Activated gamma-delta T cell treated with Interleukin-2 at 50 U/mL for 16 hours (primary cell): ENCODE measurements at regions not wholly inside any gene's neighbourhood (a gene's known extent, or its start where the extent isn't known, plus 50 kb on each side); places are given as distances from the start of the nearest gene placed in this dataset.

Experiments used
- DNase-seq: peaks from one replicate; pipeline ENCODE4 v3.0.0-alpha.2; 2020

GRCh38 chr5:56360816-56361215 is 127.7 kb upstream of the ANKRD55 start:
- no peak for DNase-seq

GRCh38 chr5:56359809-56360685 is 126.9 kb upstream of the ANKRD55 start:
- no peak for DNase-seq

DNA sequence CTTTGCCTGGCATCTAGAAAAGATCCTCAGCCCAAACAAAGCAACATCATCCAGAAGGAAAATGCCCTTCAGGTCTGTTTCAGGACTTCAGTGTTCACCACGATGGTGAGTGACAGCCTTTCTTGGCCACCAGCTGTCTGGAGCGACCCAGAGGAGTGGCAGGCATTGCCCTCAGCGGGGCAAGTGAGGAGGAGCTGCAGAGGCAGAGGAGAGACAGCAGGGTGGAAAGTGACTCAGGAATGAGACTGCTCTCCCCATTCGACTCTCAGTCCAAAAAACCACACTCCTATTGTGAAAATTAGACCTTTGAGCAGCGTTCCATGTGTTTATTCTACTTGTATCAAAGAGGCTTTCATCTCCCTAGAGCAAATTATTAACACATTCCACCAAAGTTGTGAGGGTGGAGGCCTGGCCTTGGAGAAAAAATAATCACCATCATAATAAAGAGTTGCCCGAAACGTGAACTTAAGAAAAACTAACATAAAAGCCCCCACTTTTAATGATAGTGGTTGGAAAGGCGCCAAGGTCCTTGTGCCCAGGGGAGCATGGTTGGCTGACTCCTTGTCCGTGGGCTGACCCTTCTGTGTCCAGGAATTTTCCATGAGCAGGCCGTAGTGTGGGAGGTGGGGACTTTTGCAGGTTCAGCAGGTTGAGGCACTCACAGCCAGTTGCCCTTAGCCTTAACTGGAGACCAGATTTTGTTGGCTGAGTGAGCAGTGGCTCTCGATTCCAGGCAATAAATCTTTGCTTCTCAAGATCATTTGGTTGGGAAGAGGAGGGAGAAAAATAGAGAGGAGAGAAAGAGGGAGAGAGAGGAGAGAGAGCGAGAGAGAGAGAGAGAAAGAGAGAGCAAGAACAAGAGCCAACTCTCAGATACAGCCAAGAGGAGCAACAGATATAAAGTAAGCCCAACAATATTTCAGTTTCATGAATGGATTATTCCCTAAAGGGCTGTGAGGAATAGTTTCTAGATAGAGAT is 125.9 kb upstream of the ANKRD55 start:
- no peak for DNase-seq

DNA sequence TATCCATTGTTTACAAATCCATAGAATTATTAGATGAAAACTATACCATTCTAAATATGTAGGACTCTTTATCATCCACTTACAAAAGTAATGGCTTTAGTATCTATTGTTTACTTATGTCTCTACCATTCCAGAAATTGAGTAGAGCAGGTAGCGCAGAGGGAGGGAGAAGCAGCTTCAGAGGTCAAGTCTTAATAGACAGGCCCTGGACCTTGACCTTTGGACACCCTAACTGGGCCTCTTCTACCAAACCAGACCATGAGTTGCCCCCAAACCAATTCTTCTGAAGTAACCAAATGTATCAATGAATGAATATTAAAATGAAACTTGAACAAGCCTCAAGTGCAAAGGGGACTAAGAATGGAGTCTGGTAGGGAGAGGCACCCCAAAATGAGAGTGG is 124.9 kb upstream of the ANKRD55 start:
- DNase-seq, result no peak

- no peak for DNase-seq
Observed at GRCh38 chr5:56357426-56357825, 124.3 kb upstream of the ANKRD55 start.

DNA sequence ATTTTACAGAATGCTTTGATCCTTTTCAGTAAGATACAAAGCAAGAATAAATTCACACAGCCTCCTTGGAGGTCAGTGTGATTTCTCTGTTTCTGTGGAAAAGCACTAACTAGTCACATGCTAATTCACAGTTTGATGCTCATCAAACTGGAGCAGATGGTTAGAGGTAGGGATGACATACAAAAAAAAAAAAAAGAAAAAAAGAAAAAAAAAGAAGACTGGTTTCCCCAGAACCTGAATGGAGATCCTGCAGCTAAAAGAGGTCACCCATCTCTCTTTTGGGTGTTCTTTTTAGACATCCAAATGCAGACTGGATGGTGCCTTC is 123.7 kb upstream of the ANKRD55 start:
- no peak for DNase-seq

- no peak for DNase-seq
Observed at GRCh38 chr5:56356121-56356835, 123.1 kb upstream of the ANKRD55 start.

DNA sequence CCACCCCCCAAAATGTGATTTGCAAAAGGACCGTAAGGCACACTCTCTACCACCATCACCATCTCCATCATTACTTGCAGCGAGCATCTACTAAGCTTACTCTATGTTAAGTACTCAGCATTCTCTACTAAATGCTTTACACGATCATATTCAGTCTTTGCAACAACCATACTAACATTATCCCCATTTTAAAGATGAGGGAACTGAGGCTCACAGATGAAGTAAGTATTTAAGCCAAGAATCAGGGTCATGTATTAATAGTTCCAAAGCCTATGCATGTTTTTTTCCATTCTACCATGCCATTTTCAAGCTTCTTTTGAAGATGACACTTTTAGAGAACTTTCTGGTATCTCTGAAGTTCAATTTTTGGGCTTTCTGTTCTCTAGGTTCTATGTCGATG is 121.7 kb upstream of the ANKRD55 start:
- no peak for DNase-seq

DNA sequence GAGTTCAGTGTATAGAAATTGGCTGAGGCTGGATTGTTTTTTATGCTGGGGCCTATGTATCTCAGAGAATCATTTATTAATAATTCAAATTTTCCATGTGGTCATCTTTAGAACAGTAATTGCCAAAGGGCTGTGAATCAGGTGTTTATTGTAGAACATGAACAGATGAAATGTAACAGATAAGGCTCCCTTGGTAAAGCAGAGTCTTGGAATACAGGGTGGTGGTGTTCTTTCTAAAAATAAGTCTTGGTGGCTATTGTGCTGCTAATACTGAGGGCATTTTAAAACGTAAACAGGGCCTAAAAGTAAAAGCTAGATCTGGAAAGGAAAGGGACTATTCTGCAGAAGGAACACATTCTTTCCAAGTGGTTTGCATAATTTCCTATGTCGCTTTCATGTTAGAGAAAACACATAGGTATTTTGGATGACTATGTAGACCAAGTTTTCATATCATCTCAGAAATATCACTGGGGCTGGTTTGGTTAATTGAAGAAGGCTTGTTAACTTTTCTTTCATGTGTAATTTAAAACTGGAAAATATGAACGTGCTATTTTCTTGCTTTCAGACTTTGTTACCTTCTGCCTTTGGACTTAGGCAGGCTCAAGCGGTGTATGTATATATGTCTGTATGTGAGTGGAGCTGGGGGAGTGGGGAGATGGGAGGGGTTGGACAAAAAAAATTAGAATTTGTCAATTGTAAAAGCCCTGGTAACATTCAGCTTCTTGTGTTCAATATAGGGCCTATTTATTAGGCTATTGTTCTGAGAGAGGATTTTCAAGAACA is 119.9 kb upstream of the ANKRD55 start:
- no peak for DNase-seq

DNA sequence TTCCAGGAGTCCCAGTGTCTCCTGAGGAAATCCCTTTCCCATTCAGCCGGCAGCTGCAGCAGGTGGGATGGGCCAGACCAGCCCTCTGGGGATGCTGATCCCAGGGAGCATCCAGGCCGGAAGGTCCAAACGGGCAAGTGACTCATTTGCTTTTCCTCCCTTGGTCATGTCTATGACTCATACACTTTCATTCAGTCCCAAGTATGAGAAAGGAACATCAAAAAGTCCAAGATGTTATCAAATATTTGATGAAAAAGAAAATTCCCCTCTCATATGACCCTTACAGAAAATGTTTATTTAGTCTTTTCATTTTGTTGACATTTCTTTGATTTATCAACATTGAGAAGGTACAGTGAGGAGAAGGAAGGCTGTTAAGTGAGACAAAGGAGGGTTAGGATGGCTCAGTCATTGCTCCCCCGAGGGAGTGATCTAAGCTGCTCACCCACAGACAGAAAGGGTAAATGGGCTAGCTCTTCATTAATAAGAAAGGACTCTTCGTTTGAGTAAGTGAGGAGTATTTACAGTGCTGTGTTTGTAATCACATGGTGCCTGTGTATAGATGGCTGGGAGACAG is 117.6 kb upstream of the ANKRD55 start:
- DNase-seq, result no peak

GRCh38 chr5:56350011-56350596 is 117.0 kb upstream of the ANKRD55 start:
- no peak for DNase-seq

- DNase-seq, result no peak
Observed at GRCh38 chr5:56349461-56349860, 116.3 kb upstream of the ANKRD55 start.

GRCh38 chr5:56346741-56347535 is 113.8 kb upstream of the ANKRD55 start:
- no peak for DNase-seq

- DNase-seq, result no peak
Observed at GRCh38 chr5:56346044-56346710, 113.0 kb upstream of the ANKRD55 start.

DNA sequence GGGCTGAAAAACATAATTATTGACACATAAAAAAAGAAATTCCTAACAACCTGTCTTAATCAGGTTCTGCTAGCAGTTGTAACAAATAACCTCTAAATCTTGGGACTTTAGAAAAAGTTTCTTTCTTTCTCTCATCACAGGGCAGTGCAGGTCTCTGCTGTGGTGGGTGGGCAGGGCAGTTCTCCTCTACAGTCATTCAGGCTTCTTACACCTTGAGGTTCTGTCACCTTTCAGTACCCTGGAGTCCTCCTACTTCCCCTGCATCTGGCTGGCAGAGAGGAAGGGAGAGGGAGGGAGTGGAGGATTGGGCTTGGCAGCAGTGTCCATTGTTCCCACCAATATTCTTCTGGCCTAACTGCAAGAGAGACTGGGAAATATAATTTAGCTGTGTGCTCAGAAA is 112.2 kb upstream of the ANKRD55 start:
- DNase-seq, result no peak

DNA sequence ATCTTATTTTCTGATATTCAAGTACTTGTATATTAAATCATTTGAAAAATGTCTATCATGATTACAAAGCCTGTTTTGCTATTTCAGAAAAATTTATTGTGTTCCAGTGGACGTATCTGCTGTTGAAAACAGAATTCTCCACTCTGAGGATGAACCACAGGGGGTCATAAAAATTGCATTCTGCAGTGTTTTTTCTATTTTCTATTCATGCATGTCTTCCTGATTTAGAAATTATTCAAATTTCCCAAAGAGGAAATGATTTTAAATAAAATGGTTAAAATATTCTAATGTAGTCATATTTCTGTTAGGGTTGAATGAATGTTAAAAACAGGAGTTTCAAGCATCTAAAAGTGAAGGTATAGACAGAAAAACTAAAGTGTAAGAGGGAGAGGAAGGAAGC is 111.5 kb upstream of the ANKRD55 start:
- no peak for DNase-seq

- no peak for DNase-seq
Observed at GRCh38 chr5:56343988-56344387, 110.9 kb upstream of the ANKRD55 start.

GRCh38 chr5:56342616-56343015 is 109.5 kb upstream of the ANKRD55 start:
- DNase-seq, result no peak

DNA sequence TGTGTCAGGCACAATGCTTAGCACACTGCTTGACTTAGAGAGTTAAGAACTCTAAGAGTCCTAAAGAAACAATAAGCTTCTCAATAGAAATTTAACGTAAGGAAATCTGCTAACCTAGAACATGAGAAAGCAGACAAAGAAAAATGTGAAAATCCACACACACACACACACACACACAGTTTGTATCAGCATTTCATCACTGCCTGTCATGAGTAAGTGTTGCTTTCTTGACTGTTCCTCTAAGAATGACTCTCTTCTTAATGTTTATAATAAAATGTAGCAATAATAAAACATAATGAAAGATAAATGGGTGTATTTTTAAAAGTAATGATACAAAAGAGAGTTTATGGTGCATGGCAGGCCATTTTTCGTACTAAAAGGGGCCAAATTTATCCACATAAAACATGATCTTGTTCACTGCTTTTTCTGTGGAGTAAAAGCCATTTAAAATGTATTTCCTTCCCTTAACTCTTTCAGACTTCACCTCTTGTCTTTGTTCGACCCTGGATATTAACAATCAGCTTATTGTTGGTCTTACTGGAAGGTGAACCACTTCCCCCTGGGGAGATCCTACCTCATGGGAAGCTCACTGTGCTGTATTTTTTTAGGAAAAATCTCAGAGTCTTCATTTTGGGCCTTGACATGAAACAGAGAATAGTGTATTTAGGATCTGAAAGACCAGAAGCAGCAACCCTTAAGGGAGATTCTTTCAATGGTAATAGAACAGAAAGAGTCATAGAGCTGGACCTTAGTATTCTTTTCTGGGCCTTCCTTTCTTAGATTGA is 107.3 kb upstream of the ANKRD55 start:
- DNase-seq, result no peak
